OCI-LY1 (cell line): ENCODE measurements at regions not wholly inside any gene's neighbourhood (a gene's known extent, or its start where the extent isn't known, plus 50 kb on each side); places are given as distances from the start of the nearest gene placed in this dataset.

Source experiments
- H2AFZ ChIP-seq: fragments of 200-600 bp; sonication (generic), shearing (Covaris generic); 2 replicates; pipeline ENCODE4 v1.6.0; 2014; ENCODE audit warnings: antibody characterized with exemption, mild to moderate bottlenecking, low read length
- H3F3A ChIP-seq: fragments of 200-600 bp; sonication (generic), shearing (Covaris generic); 2 replicates; pipeline ENCODE4 v1.6.0; 2014; ENCODE audit warnings: mild to moderate bottlenecking, antibody characterized with exemption, low read length, moderate library complexity; ENCODE audit not compliant: insufficient read depth
- H3K27ac ChIP-seq: fragments of 200-600 bp; sonication (generic); 2 replicates; pipeline ENCODE4 v1.5.1; 2014; ENCODE audit warnings: low read length, mixed run types, mild to moderate bottlenecking, low read depth; ENCODE audit not compliant: poor library complexity, severe bottlenecking
- H3K27me3 ChIP-seq: fragments of 200-600 bp; sonication (generic); 2 replicates; pipeline ENCODE4 v1.6.0; 2014; ENCODE audit warnings: antibody characterized with exemption, mild to moderate bottlenecking, low read length, moderate library complexity; ENCODE audit not compliant: insufficient read depth
- H3K36me3 ChIP-seq: fragments of 200-600 bp; sonication (generic); 2 replicates; pipeline ENCODE4 v1.6.1; 2014; ENCODE audit warnings: mild to moderate bottlenecking, antibody characterized with exemption, low read length, moderate library complexity, mixed read lengths; ENCODE audit not compliant: insufficient read depth
- H3K4me1 ChIP-seq: fragments of 200-600 bp; sonication (generic); 2 replicates; pipeline ENCODE4 v1.5.1; 2014; ENCODE audit warnings: mild to moderate bottlenecking, low read length, moderate library complexity; ENCODE audit not compliant: insufficient read depth, severe bottlenecking
- H3K4me2 ChIP-seq: fragments of 200-600 bp; sonication (generic), shearing (Covaris generic); 2 replicates; pipeline ENCODE4 v1.6.1; 2014; ENCODE audit warnings: low read length
- H3K4me3 ChIP-seq: fragments of 200-600 bp; sonication (generic); 2 replicates; pipeline ENCODE4 v1.5.1; 2014; ENCODE audit warnings: low read length, low read depth, mild to moderate bottlenecking, mixed read lengths; ENCODE audit not compliant: poor library complexity, severe bottlenecking
- H3K79me2 ChIP-seq: fragments of 200-600 bp; shearing (Covaris generic); 2 replicates; pipeline ENCODE4 v1.6.1; 2016; ENCODE audit warnings: mixed run types, low read length, mixed read lengths; ENCODE audit not compliant: insufficient read depth
- H3K9ac ChIP-seq: fragments of 200-600 bp; sonication (generic), shearing (Covaris generic); 2 replicates; pipeline ENCODE4 v1.6.1; 2014; ENCODE audit warnings: mild to moderate bottlenecking, low read length, mixed read lengths
- H3K9me2 ChIP-seq: fragments of 200-600 bp; sonication (generic), shearing (Covaris generic); 2 replicates; pipeline ENCODE4 v1.6.1; 2014; ENCODE audit warnings: low read depth, mild to moderate bottlenecking, low read length, mixed read lengths
- H3K9me3 ChIP-seq: fragments of 200-600 bp; shearing (Covaris generic); 2 replicates; pipeline ENCODE4 v1.6.1; 2014; ENCODE audit warnings: low read length, mixed read lengths
- H4K20me1 ChIP-seq: fragments of 200-600 bp; sonication (generic), shearing (Covaris generic); 2 replicates; pipeline ENCODE4 v1.6.0; 2016; ENCODE audit warnings: mild to moderate bottlenecking, low read length; ENCODE audit not compliant: insufficient read depth
- EZH2 ChIP-seq: fragments of 200-600 bp; sonication (generic), shearing (Covaris generic); IDR thresholded peaks from 2 replicates; pipeline ENCODE4 v1.8.0; 2017; ENCODE audit warnings: borderline replicate concordance, mixed run types, mild to moderate bottlenecking, antibody characterized with exemption, low read length, moderate library complexity, mixed read lengths
- TF ChIP-seq, protein P1 (sequence below): fragments of 200-600 bp; sonication (generic), shearing (Covaris generic); IDR thresholded peaks from 2 replicates; pipeline ENCODE4 v1.5.1; 2017; ENCODE audit warnings: mild to moderate bottlenecking, antibody characterized with exemption, low read length, moderate library complexity, mixed read lengths

DNA sequence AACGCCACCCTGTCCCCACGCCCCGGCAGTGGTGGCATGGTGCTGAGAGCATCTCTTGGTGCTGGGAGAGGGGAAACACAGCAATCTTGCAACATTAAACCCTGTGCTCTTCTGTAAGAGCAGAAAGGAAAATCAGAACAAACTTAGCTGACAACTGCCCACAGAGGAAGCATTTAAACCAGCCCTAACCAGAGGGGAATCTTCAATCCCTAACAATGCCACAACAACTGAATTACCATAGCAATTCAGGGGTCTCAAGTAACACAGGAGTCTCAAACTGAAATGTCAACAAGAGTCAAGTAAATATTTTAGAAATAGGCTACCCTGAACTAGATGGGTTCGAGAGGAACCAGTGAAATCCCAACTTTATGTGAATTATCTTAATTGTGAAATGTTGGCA is 1983.6 kb downstream of the NCAM2 start:
- H3K27ac ChIP-seq: peak overlapping the region; percentile 72
- no peaks in the 10 kb centered on the region for H4K20me1 ChIP-seq

DNA sequence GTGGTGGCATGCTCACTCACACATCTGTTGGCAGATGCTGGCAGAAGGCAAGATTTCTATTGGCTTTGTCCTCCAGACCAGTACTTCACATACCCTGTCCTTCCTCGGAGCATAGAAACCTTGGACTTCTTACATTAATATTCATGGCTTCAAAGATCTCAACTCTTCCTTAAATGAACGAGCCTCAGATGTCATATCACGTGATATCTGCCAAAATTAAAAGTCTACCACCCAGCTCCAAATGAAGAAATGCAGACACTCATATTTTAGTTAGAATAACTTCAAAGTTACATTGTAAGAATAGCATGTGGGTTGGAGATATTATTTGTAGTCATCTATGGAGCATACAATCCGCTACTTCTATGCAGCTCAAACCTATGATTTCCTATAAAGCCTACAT is 1994.9 kb downstream of the NCAM2 start:
- Histone ChIP-seq H3K36me3 (no peaks in the 10 kb centered on the region), H3K4me3 (no peak overlapping the region), H3K9me2 (no peaks in the 10 kb centered on the region), H3K27me3 (no peaks in the 10 kb centered on the region), H4K20me1 (no peaks in the 10 kb centered on the region), H3K79me2 (no peaks in the 10 kb centered on the region), H3F3A (no peaks in the 10 kb centered on the region), H2AFZ (no peak overlapping the region), H3K9ac (no peak overlapping the region), H3K4me2 (no peak overlapping the region), H3K27ac (no peak overlapping the region), H3K4me1 (peaks cover 6% of the 10 kb centered on the region), H3K9me3 (no peaks in the 10 kb centered on the region)
- TF ChIP-seq EZH2: no peak
- TF ChIP-seq, protein P1, sequence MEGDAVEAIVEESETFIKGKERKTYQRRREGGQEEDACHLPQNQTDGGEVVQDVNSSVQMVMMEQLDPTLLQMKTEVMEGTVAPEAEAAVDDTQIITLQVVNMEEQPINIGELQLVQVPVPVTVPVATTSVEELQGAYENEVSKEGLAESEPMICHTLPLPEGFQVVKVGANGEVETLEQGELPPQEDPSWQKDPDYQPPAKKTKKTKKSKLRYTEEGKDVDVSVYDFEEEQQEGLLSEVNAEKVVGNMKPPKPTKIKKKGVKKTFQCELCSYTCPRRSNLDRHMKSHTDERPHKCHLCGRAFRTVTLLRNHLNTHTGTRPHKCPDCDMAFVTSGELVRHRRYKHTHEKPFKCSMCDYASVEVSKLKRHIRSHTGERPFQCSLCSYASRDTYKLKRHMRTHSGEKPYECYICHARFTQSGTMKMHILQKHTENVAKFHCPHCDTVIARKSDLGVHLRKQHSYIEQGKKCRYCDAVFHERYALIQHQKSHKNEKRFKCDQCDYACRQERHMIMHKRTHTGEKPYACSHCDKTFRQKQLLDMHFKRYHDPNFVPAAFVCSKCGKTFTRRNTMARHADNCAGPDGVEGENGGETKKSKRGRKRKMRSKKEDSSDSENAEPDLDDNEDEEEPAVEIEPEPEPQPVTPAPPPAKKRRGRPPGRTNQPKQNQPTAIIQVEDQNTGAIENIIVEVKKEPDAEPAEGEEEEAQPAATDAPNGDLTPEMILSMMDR: no peak

More for the DNA sequence above, 1983.6 kb downstream of the NCAM2 start:
- no peak overlapping the region for H3K4me3 ChIP-seq
- H3K79me2 ChIP-seq: no peaks in the 10 kb centered on the region
- H2AFZ ChIP-seq: peak overlapping the region; percentile 90; the same call in 1 of the 2 replicates
- TF ChIP-seq EZH2: no peak
- TF ChIP-seq, protein P1: no peak
- no peak overlapping the region for H3K9ac ChIP-seq
- no peaks in the 10 kb centered on the region for H3K36me3 ChIP-seq
- no peaks in the 10 kb centered on the region for H3K9me2 ChIP-seq
- H3K27me3 ChIP-seq: no peaks in the 10 kb centered on the region
- H3K4me1 ChIP-seq: peaks cover 31% of the 10 kb centered on the region
- no peak overlapping the region for H3K4me2 ChIP-seq
- no peaks in the 10 kb centered on the region for H3K9me3 ChIP-seq
- H3F3A ChIP-seq: no peaks in the 10 kb centered on the region

DNA sequence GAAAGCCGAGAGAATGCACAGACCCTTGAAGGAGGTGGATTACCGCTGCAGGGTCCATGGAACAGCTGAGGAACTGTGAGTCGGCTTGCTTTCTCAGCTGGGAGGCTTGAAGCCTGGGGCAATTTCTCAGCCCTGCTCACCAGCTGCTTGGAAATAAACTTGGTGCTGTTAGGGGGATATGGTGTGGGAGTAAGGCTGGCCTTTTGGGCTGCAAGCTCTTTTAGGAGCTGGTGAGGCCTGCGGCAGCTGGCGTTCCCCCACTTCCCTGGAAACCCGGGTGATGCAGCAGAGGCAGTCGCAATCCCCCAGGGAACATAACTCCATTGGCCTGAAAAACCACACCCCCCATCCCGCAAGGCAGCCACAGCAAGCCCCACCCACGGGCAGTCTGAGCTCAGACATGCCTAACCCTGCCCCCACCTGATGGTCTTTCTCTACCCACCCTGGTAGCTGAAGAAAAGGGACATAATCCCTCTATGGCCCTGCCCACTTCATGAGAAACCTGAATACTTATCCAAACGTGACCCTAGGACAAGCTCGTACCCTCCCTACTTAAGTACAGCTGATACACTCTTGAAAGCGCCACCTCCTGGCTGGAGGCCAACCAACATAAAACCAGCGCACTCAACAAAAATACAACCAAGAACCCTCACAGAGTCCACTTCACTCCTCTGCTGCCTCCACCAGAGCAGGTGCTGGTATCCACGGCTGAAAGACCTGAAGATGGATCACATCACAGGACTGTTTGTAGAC is 1995.8 kb downstream of the NCAM2 start:
- Histone ChIP-seq H4K20me1 (no peaks in the 10 kb centered on the region), H3F3A (no peaks in the 10 kb centered on the region), H3K36me3 (no peaks in the 10 kb centered on the region), H3K9me2 (no peaks in the 10 kb centered on the region), H3K27ac (no peak overlapping the region), H3K4me1 (peaks cover 6% of the 10 kb centered on the region), H3K4me3 (no peak overlapping the region), H3K9ac (no peak overlapping the region), H3K4me2 (no peak overlapping the region), H3K79me2 (no peaks in the 10 kb centered on the region), H3K9me3 (no peaks in the 10 kb centered on the region), H2AFZ (no peak overlapping the region), H3K27me3 (no peaks in the 10 kb centered on the region)
- TF ChIP-seq, protein P1: peak; percentile 25; the same call in 1 of the 2 replicates
- no peak for TF ChIP-seq EZH2
